SU-DHL-6 (cell line): ENCODE measurements at regions not wholly inside any gene's neighbourhood (a gene's known extent, or its start where the extent isn't known, plus 50 kb on each side); places are given as distances from the start of the nearest gene placed in this dataset.

Source experiments
- EZH2phosphoT487 ChIP-seq: fragments of 200-600 bp; sonication (generic), shearing (Covaris generic); conservative IDR thresholded peaks from 2 replicates; pipeline ENCODE4 v1.6.1; 2018; ENCODE audit warnings: mild to moderate bottlenecking, antibody characterized with exemption, low read length, moderate library complexity, mixed read lengths
- TF ChIP-seq, protein P1 (sequence below): fragments of 200-600 bp; sonication (generic); IDR thresholded peaks from one replicate; pipeline ENCODE4 v1.5.1; 2017; ENCODE audit warnings: antibody characterized with exemption, mild to moderate bottlenecking, low read length, moderate library complexity; ENCODE audit not compliant: insufficient read depth, poor library complexity, severe bottlenecking

DNA sequence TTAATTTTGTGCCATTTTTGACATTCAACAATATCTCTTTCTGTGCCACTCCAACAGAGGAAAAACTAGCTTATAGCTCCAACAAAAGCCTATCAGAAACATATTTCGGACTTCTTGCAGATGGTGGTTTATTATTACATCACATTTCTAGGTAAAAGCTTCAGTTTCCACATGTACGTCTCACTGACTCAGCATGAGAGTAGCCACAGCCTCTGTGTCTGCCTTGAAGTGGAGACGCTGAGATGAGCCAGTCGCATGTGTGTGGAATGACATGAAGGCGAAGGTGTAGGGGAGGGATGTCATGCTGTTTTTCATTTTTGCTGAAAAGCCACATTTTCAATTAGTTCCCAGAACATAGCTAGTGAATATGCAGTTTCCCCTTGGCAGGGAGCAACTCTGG is 598.6 kb downstream of the EFNB2 start:
- TF ChIP-seq, protein P1, sequence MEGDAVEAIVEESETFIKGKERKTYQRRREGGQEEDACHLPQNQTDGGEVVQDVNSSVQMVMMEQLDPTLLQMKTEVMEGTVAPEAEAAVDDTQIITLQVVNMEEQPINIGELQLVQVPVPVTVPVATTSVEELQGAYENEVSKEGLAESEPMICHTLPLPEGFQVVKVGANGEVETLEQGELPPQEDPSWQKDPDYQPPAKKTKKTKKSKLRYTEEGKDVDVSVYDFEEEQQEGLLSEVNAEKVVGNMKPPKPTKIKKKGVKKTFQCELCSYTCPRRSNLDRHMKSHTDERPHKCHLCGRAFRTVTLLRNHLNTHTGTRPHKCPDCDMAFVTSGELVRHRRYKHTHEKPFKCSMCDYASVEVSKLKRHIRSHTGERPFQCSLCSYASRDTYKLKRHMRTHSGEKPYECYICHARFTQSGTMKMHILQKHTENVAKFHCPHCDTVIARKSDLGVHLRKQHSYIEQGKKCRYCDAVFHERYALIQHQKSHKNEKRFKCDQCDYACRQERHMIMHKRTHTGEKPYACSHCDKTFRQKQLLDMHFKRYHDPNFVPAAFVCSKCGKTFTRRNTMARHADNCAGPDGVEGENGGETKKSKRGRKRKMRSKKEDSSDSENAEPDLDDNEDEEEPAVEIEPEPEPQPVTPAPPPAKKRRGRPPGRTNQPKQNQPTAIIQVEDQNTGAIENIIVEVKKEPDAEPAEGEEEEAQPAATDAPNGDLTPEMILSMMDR = no peak
- no peak for TF ChIP-seq EZH2phosphoT487
